Panc1 (cell line): ENCODE measurements at regions not wholly inside any gene's neighbourhood (a gene's known extent, or its start where the extent isn't known, plus 50 kb on each side); places are given as distances from the start of the nearest gene placed in this dataset.
"Not testable (repeated sequence)": the region's sequence is repeated elsewhere in the genome, so short reads cannot be mapped to it uniquely, and the experiment has no call there.

Source experiments
- POLR2AphosphoS5 ChIP-seq: IDR thresholded peaks from 2 replicates; pipeline ENCODE4 v1.6.1; 2012; ENCODE audit warnings: mild to moderate bottlenecking, low read depth, low read length, moderate library complexity
- TCF7L2 ChIP-seq: IDR thresholded peaks from 2 replicates; pipeline ENCODE4 v1.6.1; 2011; ENCODE audit warnings: mild to moderate bottlenecking, low read depth, low read length, inconsistent platforms
- TF ChIP-seq, protein P1 (sequence below): fragments of 450-650 bp; IDR thresholded peaks from 2 replicates; pipeline ENCODE4 v1.5.1; 2017; ENCODE audit warnings: mild to moderate bottlenecking
- TF ChIP-seq, protein P2 (sequence below), 2 experiments: IDR thresholded peaks; 2 replicates each; pipeline ENCODE4 v1.6.1; 2011 to 2012; ENCODE audit warnings: low read depth in 2 of 2, control low read depth in 1 of 2, low read length in 1 of 2, mild to moderate bottlenecking in 1 of 2, moderate library complexity in 1 of 2; ENCODE audit not compliant: insufficient read depth in 1 of 2

DNA sequence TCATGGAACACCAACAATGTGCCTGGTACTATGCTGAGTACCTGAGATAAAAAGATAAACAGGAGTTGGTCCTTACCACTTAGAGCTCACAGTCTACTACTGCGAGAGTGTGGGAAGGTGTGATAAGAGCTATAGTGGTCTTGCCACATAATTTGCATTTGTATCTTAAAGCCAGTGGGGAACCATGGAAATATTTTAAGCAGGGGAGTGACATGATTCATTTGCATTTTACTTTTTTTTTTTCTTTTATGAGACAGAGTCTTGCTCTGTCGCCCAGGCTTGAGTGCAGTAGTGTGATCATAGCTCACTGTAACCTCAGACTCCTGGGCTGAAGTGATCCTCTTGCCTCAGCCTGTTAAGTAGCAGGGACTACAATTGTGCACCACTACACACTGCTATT lies 54.2 kb upstream of the FAM72C start:
- TF ChIP-seq, protein P1, sequence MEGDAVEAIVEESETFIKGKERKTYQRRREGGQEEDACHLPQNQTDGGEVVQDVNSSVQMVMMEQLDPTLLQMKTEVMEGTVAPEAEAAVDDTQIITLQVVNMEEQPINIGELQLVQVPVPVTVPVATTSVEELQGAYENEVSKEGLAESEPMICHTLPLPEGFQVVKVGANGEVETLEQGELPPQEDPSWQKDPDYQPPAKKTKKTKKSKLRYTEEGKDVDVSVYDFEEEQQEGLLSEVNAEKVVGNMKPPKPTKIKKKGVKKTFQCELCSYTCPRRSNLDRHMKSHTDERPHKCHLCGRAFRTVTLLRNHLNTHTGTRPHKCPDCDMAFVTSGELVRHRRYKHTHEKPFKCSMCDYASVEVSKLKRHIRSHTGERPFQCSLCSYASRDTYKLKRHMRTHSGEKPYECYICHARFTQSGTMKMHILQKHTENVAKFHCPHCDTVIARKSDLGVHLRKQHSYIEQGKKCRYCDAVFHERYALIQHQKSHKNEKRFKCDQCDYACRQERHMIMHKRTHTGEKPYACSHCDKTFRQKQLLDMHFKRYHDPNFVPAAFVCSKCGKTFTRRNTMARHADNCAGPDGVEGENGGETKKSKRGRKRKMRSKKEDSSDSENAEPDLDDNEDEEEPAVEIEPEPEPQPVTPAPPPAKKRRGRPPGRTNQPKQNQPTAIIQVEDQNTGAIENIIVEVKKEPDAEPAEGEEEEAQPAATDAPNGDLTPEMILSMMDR: not testable (repeated sequence)
- TF ChIP-seq, protein P2, sequence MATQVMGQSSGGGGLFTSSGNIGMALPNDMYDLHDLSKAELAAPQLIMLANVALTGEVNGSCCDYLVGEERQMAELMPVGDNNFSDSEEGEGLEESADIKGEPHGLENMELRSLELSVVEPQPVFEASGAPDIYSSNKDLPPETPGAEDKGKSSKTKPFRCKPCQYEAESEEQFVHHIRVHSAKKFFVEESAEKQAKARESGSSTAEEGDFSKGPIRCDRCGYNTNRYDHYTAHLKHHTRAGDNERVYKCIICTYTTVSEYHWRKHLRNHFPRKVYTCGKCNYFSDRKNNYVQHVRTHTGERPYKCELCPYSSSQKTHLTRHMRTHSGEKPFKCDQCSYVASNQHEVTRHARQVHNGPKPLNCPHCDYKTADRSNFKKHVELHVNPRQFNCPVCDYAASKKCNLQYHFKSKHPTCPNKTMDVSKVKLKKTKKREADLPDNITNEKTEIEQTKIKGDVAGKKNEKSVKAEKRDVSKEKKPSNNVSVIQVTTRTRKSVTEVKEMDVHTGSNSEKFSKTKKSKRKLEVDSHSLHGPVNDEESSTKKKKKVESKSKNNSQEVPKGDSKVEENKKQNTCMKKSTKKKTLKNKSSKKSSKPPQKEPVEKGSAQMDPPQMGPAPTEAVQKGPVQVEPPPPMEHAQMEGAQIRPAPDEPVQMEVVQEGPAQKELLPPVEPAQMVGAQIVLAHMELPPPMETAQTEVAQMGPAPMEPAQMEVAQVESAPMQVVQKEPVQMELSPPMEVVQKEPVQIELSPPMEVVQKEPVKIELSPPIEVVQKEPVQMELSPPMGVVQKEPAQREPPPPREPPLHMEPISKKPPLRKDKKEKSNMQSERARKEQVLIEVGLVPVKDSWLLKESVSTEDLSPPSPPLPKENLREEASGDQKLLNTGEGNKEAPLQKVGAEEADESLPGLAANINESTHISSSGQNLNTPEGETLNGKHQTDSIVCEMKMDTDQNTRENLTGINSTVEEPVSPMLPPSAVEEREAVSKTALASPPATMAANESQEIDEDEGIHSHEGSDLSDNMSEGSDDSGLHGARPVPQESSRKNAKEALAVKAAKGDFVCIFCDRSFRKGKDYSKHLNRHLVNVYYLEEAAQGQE (IDR thresholded peaks at IDR 0.05; ENCODE audit: insufficient read depth in 1 of 2, low read depth in 2 of 2, low read length in 1 of 2): not testable (repeated sequence)
- not testable (repeated sequence) for TF ChIP-seq POLR2AphosphoS5, TCF7L2
